ENCODE measurements at regions not wholly inside any gene's neighbourhood (a gene's known extent, or its start where the extent isn't known, plus 50 kb on each side); places are given as distances from the start of the nearest gene placed in this dataset.

DNA sequence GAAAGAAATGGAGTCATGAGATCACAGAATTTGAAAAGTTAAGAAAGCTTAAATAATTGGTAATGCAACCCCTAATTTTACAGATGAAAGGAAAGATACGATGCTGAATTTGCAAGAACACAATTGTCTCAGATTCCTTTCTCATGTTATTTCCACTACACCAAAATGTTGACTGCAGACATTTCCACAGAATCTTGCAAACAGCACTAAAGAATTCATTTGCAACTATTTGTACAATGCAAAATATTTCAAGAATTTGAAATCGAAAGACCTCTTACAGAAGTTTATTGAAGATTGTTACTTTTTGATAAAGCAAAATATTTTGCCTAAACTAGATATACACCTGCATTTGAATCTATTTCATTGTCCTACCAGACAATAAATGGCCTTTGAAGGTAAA, 194.1 kb upstream of the KCNMB2 start:
- TF ChIP-seq, protein P1, sequence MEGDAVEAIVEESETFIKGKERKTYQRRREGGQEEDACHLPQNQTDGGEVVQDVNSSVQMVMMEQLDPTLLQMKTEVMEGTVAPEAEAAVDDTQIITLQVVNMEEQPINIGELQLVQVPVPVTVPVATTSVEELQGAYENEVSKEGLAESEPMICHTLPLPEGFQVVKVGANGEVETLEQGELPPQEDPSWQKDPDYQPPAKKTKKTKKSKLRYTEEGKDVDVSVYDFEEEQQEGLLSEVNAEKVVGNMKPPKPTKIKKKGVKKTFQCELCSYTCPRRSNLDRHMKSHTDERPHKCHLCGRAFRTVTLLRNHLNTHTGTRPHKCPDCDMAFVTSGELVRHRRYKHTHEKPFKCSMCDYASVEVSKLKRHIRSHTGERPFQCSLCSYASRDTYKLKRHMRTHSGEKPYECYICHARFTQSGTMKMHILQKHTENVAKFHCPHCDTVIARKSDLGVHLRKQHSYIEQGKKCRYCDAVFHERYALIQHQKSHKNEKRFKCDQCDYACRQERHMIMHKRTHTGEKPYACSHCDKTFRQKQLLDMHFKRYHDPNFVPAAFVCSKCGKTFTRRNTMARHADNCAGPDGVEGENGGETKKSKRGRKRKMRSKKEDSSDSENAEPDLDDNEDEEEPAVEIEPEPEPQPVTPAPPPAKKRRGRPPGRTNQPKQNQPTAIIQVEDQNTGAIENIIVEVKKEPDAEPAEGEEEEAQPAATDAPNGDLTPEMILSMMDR (IDR thresholded peaks at IDR 0.05) = no peak
- TF ChIP-seq POLR2A (IDR thresholded peaks at IDR 0.05) = no peak
